ENCODE measurements at regions not wholly inside any gene's neighbourhood (a gene's known extent, or its start where the extent isn't known, plus 50 kb on each side); places are given as distances from the start of the nearest gene placed in this dataset.
A peak's percentile ranks its signal among the peaks of the same experiment; 100 is the strongest.

GRCh38 chr3:68007621-68008226, 353.3 kb upstream of the SUCLG2 start:
- Histone ChIP-seq H3K4me1 (no peaks in the 10 kb centered on the region), H3K27ac (no peak overlapping the region), H3K4me3 (no peak overlapping the region), H3K36me3 (no peaks in the 10 kb centered on the region), H3K9me3 (no peaks in the 10 kb centered on the region), H3K27me3 (peaks cover 7% of the 10 kb centered on the region)
- intact Hi-C loops (cut with DNase I) = no loop called here
- DNase-seq (no peak), ATAC-seq (peak; percentile 51)
- TF ChIP-seq CTCF (IDR thresholded peaks at IDR 0.05) = no peak

GRCh38 chr3:68006646-68007045, 352.2 kb upstream of the SUCLG2 start:
- Histone ChIP-seq H3K9me3 (no peaks in the 10 kb centered on the region), H3K36me3 (no peaks in the 10 kb centered on the region), H3K4me3 (no peak overlapping the region), H3K4me1 (no peaks in the 10 kb centered on the region), H3K27ac (no peak overlapping the region), H3K27me3 (peaks cover 7% of the 10 kb centered on the region)
- ATAC-seq (no peak), DNase-seq (no peak)
- intact Hi-C loops (cut with DNase I) = no loop called here
- no peak for TF ChIP-seq CTCF (IDR thresholded peaks at IDR 0.05)

- H3K27me3 ChIP-seq = peaks cover 7% of the 10 kb centered on the region
- TF ChIP-seq CTCF (IDR thresholded peaks at IDR 0.05) = no peak
- no peaks in the 10 kb centered on the region for H3K36me3 ChIP-seq
- no peaks in the 10 kb centered on the region for H3K4me1 ChIP-seq
- DNase-seq (no peak), ATAC-seq (no peak)
- no peak overlapping the region for H3K4me3 ChIP-seq
- intact Hi-C loops (cut with DNase I) = no loop called here
- no peak overlapping the region for H3K27ac ChIP-seq
- H3K9me3 ChIP-seq = no peaks in the 10 kb centered on the region
Measured at GRCh38 chr3:68004091-68004490, 349.7 kb upstream of the SUCLG2 start.

- H3K4me3 ChIP-seq = no peak overlapping the region
- no peaks in the 10 kb centered on the region for H3K36me3 ChIP-seq
- H3K9me3 ChIP-seq = no peaks in the 10 kb centered on the region
- TF ChIP-seq CTCF (IDR thresholded peaks at IDR 0.05) = no peak
- intact Hi-C loops (cut with DNase I) = no loop called here
- ATAC-seq (no peak), DNase-seq (no peak)
- H3K27ac ChIP-seq = no peak overlapping the region
- H3K27me3 ChIP-seq = no peaks in the 10 kb centered on the region
- H3K4me1 ChIP-seq = no peaks in the 10 kb centered on the region
Measured at GRCh38 chr3:67998281-67998680, 343.9 kb upstream of the SUCLG2 start.

GRCh38 chr3:67995206-67995605, 340.8 kb upstream of the SUCLG2 start:
- ATAC-seq (no peak), DNase-seq (no peak)
- H3K36me3 ChIP-seq = no peaks in the 10 kb centered on the region
- no peak overlapping the region for H3K27ac ChIP-seq
- intact Hi-C loops (cut with DNase I) = no loop called here
- no peaks in the 10 kb centered on the region for H3K27me3 ChIP-seq
- no peak overlapping the region for H3K4me3 ChIP-seq
- H3K9me3 ChIP-seq = no peaks in the 10 kb centered on the region
- TF ChIP-seq CTCF (IDR thresholded peaks at IDR 0.05) = no peak
- H3K4me1 ChIP-seq = no peaks in the 10 kb centered on the region

- no peak for ATAC-seq
- Histone ChIP-seq H3K4me1 (no peaks in the 10 kb centered on the region), H3K27me3 (no peaks in the 10 kb centered on the region), H3K9me3 (no peaks in the 10 kb centered on the region), H3K27ac (no peak overlapping the region), H3K4me3 (no peak overlapping the region), H3K36me3 (no peaks in the 10 kb centered on the region)
- no peak for TF ChIP-seq CTCF (IDR thresholded peaks at IDR 0.05)
- intact Hi-C loops (cut with DNase I) = no loop called here
- DNase-seq = no peak
Measured at GRCh38 chr3:67986706-67987105, 332.3 kb upstream of the SUCLG2 start.
